Hematopoietic multipotent progenitor cell treated with erythropoietin and hydrocortisone succinate and interleukin-3 and kit ligand, for 15 days (in vitro differentiated cells): ENCODE measurements at regions not wholly inside any gene's neighbourhood (a gene's known extent, or its start where the extent isn't known, plus 50 kb on each side); places are given as distances from the start of the nearest gene placed in this dataset.
A peak's percentile ranks its signal among the peaks of the same experiment; 100 is the strongest.

Source experiments
- DNase-seq: peaks from one replicate; pipeline ENCODE4 v3.0.0-alpha.2; 2015; ENCODE audit warnings: low spot score

GRCh38 chr22:19621373-19622060, 92.8 kb upstream of the SEPTIN5 start:
- no peak for DNase-seq

GRCh38 chr22:19622061-19622441, 92.3 kb upstream of the SEPTIN5 start:
- no peak for DNase-seq

GRCh38 chr22:19625331-19626041, 88.8 kb upstream of the SEPTIN5 start:
- DNase-seq = no peak

GRCh38 chr22:19626042-19626587, 88.2 kb upstream of the SEPTIN5 start:
- DNase-seq = no peak

- DNase-seq = no peak
Measured at GRCh38 chr22:19626666-19627065, 87.6 kb upstream of the SEPTIN5 start.

- DNase-seq = no peak
Measured at GRCh38 chr22:19628038-19628776, 86.1 kb upstream of the SEPTIN5 start.

- DNase-seq = no peak
Measured at GRCh38 chr22:19629331-19629719, 85.0 kb upstream of the SEPTIN5 start.

GRCh38 chr22:19629720-19630419, 84.4 kb upstream of the SEPTIN5 start:
- DNase-seq = peak; percentile 72

- DNase-seq = no peak
Measured at GRCh38 chr22:19630614-19631013, 83.7 kb upstream of the SEPTIN5 start.

GRCh38 chr22:19631899-19632667, 82.2 kb upstream of the SEPTIN5 start:
- DNase-seq = no peak

GRCh38 chr22:19632668-19633148, 81.6 kb upstream of the SEPTIN5 start:
- DNase-seq = no peak

GRCh38 chr22:19634226-19634975, 79.9 kb upstream of the SEPTIN5 start:
- DNase-seq = no peak

- no peak for DNase-seq
Measured at GRCh38 chr22:19635644-19636043, 78.7 kb upstream of the SEPTIN5 start.

GRCh38 chr22:19636696-19637407, 77.5 kb upstream of the SEPTIN5 start:
- no peak for DNase-seq

- DNase-seq = no peak
Measured at GRCh38 chr22:19637408-19638281, 76.7 kb upstream of the SEPTIN5 start.

- no peak for DNase-seq
Measured at GRCh38 chr22:19638282-19639015, 75.9 kb upstream of the SEPTIN5 start.

GRCh38 chr22:19639610-19640135, 74.6 kb upstream of the SEPTIN5 start:
- DNase-seq = no peak

- DNase-seq = no peak
Measured at GRCh38 chr22:19640306-19640705, 74.0 kb upstream of the SEPTIN5 start.
